ENCODE measurements at regions not wholly inside any gene's neighbourhood (a gene's known extent, or its start where the extent isn't known, plus 50 kb on each side); places are given as distances from the start of the nearest gene placed in this dataset.
"Not testable (repeated sequence)": the region's sequence is repeated elsewhere in the genome, so short reads cannot be mapped to it uniquely, and the experiment has no call there.

GRCh38 chr11:80987171-80987570 lies 1546.3 kb upstream of the TENM4 start:
- no peak for DNase-seq

GRCh38 chr11:80986421-80987074 lies 1545.7 kb upstream of the TENM4 start:
- DNase-seq, result no peak

DNA sequence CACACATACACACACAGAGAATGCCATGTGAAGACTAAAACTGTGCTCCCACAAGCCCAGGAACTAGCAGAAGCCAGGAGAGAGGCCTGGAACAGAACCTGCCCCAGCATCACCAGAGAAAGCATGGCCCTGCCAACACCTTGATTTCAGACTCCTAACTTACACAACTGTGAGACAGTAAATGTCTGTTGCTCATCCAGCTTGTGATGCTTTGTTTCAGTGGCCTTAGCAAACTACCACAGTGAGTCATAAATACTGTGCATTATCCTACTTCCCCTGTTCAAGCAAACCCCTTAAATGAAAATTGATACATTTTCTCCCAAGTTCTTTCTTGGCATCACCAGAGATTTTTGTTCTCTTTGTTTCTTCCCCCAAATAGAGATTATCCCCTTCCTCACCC lies 1539.4 kb upstream of the TENM4 start:
- DNase-seq, result no peak

GRCh38 chr11:80973786-80974185 lies 1533.0 kb upstream of the TENM4 start:
- no peak for DNase-seq

DNA sequence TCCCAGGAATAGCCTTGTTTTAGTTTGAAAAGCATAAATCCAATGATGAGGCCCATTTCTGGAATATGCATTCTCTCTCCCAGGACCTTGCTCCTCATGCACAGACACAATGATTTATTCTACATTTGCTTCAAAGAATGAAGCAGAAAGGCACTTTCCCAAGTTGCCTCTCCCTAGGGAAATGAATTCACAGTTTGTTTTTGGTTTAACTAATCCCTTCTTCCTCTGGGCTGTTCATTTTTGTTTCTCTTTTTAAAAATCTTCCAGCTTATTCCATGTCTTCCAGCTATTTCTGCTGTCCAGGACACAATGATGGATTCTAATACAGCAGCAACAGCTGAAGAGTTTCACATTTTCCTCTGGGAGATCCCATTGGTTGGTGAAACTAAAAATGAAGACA lies 1529.2 kb upstream of the TENM4 start:
- no peak for DNase-seq

DNA sequence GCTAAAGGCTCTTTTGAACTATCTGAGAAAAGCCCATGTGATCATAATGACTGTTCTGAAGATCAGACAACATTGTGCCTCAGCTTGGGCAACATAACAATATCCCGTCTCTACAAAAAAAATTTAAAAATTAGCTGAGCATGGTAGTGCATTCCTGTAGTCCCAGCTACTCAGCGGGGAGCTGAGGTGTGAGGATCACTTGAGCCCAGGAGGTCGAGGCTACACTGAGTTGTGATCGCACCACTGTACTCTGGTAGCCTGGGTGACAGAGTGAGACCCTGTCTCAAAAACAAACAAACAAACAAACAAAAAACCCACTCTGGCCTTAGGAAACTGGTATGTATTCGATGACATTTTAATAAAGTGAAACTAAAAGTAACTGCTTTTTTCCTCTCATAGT lies 1526.8 kb upstream of the TENM4 start:
- no peak for DNase-seq

DNA sequence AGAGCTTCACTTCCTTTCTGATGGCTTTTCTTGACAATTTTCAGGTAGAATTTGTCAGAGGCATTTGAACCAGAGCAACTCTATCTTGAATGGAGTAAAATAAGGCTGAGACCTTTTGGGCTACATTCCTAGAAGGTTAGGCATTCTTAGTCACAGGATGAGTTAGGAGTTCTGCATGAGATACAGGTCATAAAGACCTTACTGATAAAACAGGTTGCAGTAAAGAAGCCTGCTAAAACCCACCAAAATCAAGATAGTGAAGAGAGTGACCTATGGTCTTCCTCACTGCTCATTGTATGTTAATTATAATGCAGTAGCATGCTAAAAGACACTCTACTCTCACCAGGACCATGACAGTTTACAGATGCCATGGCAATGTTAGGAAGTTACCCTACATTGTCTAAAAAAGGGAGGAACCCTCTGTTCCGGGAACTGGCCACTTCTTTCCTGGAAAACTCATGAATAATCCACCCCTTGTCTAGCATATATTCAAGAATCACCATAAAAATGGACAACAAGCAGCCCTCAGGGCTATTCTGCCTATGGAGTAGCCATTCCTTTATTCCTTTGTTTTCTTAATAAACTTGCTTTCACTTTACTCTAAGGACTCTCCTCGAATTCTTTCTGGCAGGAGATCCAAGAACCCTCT lies 1519.7 kb upstream of the TENM4 start:
- DNase-seq, result no peak

DNA sequence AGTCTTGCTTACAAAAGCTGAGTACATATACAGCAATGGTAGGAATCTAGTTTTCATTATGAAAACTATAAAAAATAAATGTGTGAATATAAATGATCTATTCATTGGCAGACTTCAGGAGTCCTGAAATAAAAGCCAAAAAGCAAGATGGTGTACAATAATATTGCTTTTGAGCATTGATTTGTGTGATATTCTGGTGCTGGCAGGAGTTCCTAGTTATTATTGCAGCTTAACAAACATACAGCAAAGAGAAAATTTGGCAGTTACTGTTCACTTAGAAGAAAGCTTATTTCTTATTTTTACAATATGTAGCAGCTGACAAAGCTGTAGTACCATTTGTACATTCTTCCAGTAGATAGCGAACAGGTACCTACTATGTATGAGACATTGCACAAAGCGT lies 1518.9 kb upstream of the TENM4 start:
- DNase-seq, result no peak

DNA sequence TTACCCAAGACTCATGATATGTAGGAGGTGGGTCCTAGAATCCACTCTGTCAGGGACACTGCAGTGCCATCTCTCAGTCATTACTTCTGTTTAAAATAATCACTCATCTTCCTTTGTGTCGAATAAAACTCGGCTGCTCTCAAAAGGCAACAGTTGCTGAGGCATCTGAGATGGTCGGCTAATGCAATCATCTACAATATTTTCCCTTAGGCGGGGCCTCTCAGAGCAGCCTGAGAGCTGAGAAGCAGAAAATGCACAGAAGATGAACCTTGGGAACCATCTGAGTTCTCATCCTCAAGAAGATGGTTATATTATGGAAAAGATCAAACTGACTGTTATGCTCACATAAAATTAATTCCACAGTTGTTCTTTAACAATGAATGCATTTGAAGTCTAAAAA lies 1518.2 kb upstream of the TENM4 start:
- DNase-seq, result no peak

GRCh38 chr11:80958361-80958760 lies 1517.5 kb upstream of the TENM4 start:
- no peak for DNase-seq

DNA sequence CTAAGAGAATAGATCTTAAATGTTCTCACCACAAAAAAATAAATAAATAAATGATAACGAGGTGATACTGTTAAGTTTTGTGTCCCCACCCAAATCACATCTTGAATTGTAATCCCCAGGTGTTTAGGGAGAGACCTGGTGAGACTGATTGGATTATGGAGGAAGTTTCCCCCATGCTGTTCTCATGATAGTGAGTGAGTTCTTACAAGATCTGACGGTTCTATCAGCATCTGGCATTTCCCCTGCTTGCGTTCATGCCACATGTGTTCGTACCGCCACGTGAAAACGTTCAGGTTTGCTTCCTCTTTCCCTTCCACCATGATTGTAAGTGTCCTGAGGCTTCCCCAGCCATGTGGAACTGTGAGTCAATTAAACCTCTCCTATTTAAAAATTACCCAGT lies 1514.8 kb upstream of the TENM4 start:
- DNase-seq, result no peak

GRCh38 chr11:80948781-80949180 lies 1508.0 kb upstream of the TENM4 start:
- no peak for DNase-seq

DNA sequence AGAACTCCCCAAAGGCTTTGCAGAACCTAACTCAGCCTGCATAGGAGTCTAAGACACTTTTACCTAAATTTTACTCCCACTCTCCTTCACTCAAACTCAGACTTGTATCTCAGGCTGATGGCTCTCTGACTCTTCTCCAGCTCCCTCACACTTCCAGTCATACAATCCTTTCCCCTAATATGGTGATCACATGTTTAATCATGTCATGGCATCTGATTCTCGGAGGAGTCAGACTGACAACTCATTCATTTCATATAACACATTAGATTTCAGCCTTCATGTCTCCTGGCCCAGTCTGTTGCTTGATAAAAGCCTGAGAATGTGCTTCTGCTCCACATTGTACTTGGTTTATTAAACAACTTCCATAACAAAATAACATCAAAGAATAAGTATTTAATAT lies 1503.9 kb upstream of the TENM4 start:
- DNase-seq, result no peak

DNA sequence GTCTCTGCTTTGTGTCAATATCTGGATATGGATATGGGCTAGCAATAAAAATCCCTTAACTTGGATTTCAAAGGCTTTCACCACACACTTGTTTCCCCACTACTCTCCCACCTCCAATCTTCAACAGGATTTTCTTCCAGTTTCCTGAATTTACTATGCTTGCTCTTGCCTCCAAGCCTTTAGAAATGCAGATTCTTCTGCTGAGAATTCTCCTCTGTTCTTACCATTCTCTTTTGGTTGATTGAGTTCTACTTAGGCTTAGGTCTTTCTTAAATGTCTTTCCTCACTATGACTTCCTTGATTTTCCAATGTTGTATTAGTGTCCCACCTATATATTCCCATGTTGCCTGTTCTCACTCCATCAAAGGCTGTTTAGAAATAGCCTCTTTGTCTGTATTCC lies 1502.4 kb upstream of the TENM4 start:
- no peak for DNase-seq

GRCh38 chr11:80937842-80938241 lies 1497.0 kb upstream of the TENM4 start:
- DNase-seq, result no peak

- DNase-seq, result no peak
These were observed 1489.2 kb upstream of the TENM4 start for GRCh38 chr11:80930038-80930437.

DNA sequence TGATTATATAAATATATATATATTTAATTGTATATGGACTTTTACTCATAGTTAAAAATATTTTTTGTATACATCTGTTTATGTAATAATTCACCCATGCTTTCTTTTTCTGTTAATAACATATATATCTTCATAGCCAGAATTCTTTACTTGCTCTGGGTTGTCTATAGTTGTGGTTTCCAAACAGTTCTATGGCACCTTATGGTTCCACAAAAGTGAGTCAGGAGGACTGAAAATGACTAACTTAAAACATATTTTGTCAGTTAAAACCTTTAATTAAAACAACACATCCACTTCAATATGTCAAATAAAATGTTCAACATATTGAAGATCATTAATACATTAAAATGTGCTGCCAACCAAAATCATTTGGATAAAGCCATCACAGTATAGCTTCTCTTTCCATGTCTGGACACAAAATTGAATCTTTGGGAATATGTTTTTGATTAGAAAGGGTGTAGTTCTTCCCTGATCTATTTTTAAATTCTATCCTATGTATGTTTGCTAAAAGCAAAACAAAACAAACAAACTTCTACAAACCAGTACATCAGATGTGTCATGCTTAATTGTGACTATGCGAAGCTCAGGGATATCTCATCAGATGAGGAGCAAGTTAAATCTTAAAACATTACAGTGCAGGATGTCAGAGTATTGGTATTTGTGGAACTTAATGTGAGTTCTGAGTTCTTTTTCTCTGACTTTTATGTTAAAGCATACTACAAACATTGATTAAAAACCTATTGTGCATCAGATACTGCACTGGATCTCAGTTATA lies 1488.4 kb upstream of the TENM4 start:
- no peak for DNase-seq

DNA sequence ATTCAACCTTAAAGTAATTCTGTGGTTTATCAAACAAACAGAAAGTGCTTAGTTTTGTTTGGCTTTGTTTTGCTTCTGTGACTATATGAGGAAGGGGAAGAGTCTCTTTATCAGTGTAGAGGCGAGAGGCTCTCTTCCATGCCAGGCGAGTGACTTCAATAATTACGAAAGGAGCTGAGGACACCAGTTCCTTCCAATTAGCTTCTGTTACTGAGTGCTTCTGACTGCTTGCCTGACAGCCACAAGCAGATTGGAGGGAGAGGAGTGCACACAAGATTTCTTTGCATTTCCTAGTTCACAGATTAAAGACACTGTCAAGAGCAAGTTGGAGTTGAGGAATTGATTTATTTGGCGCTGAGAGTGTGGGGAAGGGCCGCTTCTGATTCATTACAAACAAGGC lies 1484.5 kb upstream of the TENM4 start:
- DNase-seq, result no peak

DNA sequence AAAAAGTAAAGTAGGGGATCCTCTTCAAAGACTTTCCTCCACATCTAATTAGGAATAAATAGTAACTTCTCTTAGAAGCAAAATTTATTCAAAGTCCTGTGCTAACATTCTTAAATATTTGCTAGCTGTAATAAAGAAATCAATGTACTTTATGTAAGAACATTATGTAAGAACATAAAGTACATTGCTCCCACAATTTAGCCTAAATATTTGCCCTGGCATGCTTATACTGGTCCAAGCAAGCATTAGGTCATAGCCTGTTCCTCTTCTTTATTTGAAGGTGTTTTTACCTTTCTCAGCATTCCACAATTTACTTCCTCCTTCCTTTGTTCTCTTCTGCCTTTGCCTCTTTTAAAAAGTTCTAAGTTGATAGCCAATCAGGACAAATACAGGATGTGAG lies 1480.5 kb upstream of the TENM4 start:
- DNase-seq, result not testable (repeated sequence)

- no peak for DNase-seq
These were observed 1475.5 kb upstream of the TENM4 start for GRCh38 chr11:80916173-80916798.

DNA sequence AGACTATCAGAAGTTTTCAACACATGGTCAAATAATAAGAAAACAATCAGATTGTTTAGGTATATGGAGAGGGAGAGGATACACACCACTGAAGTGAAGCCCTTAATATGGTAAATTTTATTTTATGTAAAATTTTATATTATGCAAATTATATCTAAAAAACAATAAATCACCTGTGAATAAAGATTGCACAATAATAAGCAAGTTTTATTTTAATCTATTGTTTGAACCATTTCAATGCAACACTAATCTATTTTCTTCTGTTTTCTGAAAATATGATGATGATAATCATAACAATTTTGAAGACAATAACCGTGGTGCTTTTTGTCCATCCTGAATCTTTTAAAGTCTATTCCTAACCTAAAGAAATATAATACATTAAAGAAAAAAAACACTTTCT lies 1473.5 kb upstream of the TENM4 start:
- DNase-seq, result no peak

DNA sequence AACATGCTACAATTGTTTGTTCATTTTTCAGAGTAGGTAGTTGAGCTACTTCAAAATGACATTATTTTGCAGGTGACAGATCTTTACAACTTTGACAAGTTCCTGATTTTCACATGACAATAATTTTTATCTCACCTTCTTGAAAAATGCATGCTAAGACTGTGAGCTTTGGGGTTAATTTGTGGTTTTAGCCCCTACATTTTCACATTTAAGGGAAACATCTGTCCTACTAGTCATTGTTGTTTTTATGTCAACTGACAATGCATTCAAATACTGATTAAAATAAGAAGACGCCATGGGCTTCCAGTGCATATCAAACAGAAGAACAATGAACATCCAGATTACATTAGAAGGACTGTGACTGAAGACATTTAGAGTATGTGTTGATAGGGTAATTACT lies 1470.8 kb upstream of the TENM4 start:
- no peak for DNase-seq

DNA sequence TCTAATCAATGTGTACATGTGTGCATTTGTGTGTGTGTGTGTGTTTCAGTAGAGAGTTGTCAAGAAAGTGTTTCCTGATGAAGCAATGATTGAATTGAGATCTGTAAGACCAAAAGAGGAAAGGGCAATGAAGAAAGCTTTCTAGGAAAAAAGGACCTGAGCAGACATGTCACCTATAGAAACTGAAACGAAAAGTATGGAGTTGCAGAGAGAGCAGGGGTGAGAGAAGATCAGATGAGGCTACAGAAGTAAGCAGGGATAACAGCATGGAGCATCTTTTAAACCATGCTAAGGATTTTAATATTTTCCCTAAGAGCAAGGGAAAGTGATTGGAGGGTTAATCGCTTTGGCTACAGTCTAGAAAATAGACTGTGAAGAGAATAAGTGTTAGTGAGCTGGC lies 1459.4 kb upstream of the TENM4 start:
- no peak for DNase-seq

DNA sequence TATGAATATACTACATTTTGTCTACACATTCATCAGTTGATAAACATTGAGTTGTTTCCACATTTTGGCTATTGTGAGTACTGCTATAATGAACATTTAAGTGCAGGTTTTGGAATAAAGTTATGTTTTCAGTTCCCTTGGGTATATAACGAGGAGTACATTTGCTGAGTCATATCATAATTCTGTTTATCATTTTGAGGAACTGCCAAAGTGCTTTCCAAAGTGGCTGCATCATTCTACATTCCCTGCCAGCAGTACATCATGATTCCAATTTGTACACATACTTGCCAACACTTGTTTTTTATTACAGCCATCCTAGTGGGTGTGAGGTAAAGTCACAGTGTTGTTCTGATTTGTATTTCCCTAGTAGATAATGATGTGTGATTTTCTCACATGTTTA lies 1458.6 kb upstream of the TENM4 start:
- no peak for DNase-seq

Measured in DMS79 treated with DMSO at 0.1 percent for 48 hours (cell line).